HG02840 (cell line): ENCODE measurements at regions not wholly inside any gene's neighbourhood (a gene's known extent, or its start where the extent isn't known, plus 50 kb on each side); places are given as distances from the start of the nearest gene placed in this dataset.
"Not testable (repeated sequence)": the region's sequence is repeated elsewhere in the genome, so short reads cannot be mapped to it uniquely, and the experiment has no call there.

Source experiments
- ATAC-seq: cut with Tn5 transposase; IDR thresholded peaks from one replicate; pipeline ENCODE4 v1.9.1; 2021; ENCODE audit warnings: mild to moderate bottlenecking, moderate library complexity, moderate number of reproducible peaks; ENCODE audit not compliant: unreplicated experiment, low FRiP score

DNA sequence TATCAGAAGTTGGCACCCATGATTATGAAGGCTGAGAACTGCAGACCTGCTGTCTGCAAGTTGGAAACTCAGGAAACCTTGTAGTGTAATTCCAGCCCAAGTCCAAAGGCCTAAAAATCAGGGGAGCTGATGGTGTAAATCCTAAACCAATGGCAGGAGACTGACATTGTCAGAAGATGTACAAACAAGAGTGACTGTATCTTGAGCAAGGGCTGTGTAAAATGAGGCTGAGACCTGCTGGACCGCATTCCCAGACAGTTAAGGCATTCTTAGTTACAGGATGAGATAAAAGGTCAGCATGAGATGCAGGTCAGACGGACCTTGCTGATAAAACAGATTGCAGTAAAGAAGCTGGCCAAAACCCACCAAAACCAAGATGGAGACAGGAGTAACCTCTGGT, 147.7 kb downstream of the COG6 start:
- ATAC-seq, result no peak

DNA sequence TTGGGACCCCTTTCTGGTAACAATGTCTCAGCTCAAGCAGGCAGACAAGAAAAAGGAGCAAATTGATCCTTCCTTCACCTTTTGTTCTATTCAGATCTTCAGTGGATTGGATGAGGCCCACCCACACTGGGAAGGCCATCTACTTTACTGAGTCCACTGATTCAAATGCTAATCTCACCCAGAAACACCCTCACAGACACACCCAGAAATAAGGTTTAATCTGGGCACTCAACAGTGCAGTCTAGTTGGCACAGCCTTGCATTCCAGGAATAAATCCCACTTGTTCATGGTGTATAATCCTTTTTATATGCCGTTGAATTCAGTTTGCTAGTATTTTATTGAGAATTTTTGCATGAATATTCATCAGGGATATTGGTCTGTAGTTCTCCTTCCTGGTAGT, 148.4 kb downstream of the COG6 start:
- no peak for ATAC-seq

DNA sequence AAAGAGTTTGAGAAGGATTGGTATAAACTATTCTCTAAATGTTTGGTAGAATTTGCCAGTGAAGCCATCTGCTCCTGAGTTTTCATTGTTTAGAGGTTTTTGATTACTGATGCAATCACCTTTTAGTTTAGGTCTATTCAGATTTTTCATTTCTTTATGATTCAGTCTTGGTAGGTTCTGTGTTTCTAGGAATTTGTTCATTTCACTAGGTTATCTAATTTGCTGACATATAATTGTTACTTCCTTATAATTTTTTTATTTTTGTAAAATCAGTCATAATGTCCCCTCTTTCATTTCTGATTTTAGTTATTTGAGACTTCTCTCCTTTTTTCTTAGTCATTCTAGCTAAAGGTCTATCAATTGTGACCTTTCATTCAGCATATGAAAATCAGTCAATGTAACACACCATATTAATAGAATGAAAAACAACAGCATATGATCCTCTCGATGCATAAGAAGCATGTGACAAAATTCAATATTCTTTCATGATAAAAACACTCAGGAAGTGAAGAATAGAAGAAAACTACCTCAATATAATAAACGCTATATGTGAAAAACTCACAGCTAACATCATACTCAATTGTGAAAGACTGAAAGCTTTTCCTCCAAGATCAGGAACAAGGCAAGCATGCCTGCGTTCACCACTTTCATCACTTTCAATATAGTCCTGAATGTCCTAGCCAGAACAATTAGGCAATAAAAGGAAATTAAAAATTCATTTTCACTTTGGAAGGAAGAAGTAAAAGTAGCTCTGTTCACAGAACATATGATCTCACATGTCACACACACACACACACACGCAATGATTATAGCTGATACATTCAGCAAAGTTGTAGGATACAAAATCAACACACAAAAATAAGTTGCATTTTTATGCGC, 149.1 kb downstream of the COG6 start:
- ATAC-seq, result no peak

DNA sequence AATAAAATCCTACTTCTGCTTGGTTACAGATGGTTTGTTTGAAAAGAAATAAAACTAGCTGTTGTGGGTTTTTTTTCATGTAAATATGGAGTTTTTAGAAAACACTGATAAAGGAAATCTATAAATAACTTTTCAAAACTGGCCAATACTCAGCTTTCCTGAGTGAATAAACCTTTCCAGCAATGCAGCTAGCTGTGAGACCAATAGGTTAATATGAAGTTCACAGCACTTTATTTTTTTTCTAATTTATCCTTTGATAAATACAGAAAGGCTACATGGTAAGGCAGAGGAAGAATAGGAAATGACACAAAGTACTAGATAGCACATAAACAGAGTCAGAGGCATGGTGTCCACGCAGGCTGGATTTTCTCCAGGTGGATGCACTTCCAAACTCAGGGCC, 154.0 kb downstream of the COG6 start:
- no peak for ATAC-seq

DNA sequence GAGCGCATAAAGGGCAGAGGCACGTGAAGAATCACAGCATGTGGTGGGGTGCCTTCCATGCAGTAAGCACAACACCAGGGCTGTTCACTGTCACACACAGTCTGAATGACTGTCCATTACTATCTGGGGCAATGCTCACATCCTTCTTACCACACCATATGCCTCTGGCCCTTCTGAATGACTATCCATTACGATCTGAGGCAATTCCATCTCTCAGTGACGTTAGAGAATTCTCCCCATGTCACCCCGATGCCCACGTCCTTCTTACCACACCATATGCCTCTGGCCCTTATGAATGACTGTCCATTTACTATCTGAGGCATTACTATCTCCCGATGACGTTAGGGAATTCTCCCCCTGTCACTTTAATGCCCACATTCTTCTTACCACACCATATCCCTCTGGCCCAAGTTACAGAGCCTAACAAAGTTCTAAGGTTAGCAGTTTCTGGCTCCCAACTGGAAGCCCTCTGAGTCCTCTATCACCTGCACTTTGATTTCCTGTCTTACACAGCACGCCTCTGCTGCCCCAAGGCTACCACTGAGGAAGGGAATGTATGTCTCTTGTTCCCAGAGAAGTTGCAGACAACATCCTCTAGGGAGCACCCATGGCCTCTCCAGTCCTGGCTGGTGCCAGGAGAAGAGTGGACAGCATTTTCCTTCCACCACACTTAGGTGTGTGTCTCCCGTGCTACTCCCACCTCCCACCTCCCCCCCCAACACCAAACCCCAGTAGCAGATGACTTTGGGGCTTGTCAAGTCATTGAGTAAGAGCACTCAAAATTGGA, 154.8 kb downstream of the COG6 start:
- ATAC-seq, result no peak

DNA sequence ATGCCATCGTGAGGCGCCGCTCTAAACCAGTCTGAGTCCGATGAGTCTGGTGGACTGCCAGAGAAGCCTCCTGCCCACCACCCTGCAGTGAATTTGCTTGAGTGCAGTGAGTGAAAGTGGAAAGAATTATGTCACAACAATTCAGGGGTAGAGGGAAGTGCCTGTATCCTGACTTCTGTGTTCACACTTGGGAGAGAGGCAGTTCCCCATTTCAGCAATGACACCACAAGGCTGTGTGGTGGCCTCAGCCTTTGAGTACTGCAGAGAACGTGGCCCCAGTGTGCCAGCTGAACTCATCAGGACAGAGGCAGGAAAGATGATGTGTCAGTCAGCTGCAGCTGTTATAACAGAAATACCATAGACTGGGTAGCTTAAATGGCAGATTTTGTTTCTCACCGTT, 155.6 kb downstream of the COG6 start:
- ATAC-seq, result no peak

DNA sequence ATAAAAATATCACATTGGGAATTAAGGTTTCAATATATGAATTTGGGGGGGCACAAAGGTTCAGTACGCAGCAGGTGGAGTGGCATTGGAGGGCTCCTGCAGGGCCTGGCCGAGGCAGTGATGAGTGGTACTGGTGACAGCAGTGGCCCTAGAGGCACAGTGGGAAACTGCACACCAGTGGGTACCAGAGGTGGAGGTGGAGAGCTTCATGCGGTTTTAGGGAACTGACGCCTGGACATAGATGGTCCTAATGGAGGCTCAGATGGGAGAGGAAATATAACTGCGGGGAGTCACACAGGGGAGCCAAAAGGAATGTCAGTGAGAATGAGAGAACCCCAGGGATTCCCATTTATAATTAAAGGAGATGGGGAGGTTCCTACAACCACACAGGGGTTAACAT, 156.2 kb downstream of the COG6 start:
- ATAC-seq, result no peak

DNA sequence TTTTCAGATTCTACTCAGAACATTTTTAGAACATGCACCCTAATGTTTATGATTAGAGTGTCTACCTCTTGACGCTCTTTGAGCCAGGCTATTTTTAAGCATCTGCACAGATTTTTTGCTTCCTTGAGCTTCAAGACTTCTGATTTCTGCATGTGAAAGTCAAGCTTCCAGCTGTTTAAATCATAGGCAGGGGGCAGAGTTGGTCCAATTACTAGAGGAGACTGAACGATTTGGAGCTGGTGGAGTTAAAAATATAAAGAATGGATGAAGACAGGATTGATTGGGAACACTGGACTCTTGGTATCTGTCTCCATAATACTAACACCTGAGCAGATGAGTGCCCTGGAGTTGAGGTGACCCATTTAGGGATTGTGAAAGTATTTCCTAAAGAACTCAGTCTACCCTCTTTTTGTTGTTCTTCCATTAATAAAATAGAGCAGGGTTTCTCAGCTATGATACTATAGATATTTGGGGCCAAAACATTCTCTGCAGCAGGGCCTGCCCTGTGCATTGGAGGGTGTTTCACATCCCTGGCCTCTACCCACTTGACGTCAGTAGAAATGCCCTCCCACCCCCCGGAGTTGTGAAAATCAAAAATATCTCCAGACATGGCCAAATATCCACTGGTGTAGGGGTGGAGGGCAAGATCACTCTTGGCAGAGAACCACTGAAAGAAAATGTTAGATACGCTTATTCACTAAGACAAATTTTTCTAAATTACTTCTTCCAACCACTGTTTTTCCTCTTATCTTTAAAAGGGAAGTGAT, 160.1 kb downstream of the COG6 start:
- ATAC-seq, result no peak

DNA sequence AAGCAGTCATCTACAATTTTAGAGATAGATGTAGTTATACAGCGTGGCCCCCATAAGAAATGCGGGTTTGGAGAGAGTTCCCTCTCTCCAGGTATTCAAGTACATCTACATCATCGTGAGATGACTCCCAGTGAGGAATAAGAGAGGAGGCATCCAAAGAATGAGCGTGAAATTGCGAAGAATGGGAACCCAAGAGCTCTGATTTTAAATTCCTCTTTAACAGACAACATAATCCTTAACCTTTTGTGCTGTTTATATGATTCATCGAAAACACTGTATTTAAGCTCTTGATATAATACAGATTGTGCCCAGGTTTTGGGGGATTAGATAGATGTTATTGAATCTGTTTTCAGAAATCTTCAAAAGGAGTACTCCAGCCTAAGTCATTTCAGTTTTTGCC, 161.5 kb downstream of the COG6 start:
- no peak for ATAC-seq

DNA sequence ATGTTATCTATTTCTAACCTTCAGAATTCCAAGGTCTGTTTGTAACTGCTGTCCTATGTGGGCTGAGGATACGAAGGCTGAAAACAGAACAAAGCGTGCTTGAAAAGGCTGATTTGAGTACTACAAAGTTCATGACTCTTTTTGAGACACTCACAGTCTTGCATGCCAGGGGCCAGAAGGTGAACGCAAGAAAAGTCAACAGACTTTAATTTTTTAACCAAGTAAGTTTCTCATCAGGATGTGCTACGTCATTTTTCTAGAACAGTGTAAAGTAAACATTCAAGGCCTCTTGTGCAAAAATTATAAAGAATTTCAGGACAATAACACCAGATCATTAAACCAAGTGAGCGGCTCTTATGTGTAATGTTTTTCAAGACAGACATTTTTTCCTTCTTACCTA, 163.5 kb downstream of the COG6 start:
- no peak for ATAC-seq

DNA sequence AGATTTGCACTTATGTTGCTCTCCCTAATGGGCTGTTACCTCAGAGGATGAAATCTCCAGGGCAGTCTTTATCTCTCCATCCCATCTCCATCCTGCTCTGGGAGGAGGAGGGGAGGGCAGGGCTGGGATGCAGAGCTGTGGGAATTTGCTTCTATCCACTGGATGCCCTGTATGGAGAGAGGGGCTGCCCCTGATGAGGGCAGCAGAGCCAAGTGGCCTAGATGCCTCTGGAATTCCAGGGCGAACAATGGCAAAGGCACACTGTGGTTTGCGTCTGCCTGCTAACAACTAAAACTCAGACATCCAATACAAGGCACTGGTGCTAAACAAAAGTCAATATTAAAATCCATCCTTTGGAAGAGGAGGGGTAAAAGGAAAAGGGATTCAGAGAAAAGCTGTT, 165.1 kb downstream of the COG6 start:
- no peak for ATAC-seq

DNA sequence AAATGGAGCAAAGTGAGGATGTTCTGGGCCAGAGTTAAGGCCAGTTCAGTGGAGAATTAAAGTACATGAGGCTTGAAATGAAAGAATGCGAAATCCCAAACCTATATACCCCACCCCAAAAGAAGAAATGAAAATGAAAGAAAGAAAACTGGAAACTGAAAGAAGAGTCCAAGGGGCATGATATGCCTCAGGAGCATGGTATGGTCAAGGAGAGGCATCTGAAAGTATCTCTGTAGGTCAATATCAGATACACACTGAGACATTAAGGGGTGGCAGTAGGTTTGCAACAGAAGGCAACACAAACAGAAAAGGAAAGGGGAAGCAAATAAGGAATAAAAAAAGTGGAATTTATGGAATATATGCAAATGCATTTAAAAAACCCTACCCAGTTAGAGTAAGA, 166.5 kb downstream of the COG6 start:
- ATAC-seq, result no peak

DNA sequence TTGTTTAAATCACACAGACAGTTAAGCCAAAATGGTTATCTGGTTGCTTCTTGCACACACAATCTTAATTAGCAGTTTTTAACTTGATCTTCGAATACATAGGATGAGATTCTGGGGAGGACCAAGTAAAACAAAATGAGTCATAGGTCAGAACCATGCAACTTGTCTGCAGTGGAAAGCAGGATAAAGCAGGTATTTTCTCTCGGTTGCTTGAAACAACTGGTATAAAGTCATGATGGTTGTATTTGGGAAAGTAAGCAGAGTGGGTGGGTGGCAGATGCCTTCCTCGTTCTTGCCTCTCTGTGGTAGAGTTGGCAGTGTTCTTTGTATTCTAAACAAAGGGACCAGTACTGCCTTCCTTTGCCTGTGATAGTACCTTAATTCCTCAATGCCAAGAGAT, 167.0 kb downstream of the COG6 start:
- ATAC-seq, result no peak

DNA sequence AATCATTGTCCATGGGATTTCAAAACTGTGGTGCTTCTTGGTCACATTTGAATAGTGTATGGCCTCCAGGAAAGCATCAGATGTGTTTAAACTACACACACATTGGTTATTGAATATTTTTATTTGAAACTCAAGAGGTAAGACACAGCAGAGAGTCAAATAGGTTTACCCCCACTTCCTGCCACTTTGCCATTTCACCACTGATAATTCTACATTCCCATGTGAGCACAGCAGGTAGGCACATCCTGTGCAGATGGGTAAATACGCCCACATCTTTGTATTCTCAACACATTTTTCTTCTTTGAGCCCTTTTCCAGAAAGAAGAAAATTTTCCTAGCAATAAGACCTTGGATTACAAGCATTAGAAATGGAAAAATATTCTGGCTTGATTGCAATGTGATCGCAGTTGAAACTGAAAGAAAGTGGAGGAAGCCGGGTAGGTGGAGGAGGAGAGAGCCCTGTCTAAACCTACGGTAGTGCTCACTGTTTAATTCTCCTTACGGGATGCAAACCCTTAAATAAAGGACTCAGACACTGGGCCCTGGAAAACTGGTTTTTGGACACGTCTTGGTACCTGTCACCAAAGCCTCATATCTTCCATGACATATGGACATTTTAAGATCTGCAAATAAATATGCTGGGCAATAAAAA, 167.7 kb downstream of the COG6 start:
- no peak for ATAC-seq

DNA sequence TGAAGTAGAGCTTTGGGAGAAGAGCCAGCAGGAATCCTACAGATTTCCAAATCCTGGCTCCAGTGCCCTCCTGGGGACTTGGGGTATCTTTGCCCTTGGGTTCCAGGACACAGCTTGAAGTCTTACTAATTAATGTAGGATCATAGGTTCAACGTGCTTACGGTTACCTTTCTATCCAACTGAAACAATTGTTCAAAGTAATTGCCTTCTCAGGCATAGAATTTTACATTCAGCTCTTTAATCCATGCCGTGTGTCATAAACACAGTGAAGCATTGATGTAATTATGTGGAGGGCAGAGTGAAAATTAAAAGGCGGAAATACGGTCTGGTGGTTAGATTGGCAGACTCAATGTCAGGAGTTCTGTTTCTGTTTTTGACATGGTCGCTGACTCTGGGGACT, 170.4 kb downstream of the COG6 start:
- no peak for ATAC-seq

DNA sequence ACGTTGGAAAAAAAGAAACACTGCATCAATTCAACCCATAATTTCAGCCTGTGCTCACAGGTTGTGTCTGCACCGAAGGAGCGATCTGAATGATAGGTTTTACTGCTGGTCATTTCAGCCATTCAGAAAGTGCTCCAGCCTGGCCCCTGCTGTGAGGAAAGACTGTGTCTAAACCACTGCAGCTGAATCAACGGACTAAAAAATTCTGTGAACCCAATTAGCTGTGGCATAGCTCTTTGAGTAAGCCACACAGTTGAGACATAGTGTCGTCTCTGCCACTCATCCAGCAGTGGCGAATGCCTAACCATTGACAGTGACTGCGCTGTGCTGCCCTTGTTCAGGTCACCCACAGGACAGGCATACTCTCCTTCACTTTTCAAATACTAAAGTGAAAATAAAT, 179.8 kb downstream of the COG6 start:
- no peak for ATAC-seq

DNA sequence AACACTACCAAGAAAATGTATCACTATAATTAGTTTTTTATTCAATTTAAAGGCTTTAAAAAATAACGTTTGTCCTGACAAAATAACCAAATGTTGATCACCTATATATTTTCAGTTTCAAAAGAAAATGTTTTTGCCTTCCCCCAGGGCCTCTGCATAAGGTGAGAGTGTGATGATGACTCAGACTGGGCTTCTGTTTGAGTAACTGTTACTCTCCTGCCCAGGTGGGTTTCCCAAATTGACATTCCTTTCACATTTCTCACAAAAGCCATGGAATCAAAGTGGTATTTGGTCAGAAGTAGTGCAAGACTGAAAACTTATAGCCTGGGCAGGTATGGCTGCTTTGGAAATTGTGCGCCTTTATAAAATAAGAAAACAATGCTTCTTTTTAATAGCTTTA, 180.6 kb downstream of the COG6 start:
- ATAC-seq, result no peak

DNA sequence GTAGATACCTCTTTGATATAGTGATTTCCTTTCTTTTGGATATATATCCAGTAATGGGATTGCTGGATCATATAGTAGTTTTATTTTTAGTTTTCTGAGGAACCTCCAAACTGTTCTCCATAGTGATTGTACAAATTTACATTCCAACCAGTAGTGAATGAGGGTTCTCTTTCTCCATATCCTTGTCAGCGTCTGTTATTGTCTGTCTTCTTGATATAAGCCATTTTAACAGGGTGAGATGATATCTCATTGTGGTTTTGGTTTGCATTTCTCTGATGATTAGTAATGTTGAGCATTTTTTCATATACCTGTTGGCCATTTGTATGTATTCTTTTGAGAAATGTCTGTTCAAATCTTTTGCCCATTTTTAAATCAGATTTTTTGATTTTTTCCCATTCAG, 182.4 kb downstream of the COG6 start:
- ATAC-seq, result not testable (repeated sequence)

DNA sequence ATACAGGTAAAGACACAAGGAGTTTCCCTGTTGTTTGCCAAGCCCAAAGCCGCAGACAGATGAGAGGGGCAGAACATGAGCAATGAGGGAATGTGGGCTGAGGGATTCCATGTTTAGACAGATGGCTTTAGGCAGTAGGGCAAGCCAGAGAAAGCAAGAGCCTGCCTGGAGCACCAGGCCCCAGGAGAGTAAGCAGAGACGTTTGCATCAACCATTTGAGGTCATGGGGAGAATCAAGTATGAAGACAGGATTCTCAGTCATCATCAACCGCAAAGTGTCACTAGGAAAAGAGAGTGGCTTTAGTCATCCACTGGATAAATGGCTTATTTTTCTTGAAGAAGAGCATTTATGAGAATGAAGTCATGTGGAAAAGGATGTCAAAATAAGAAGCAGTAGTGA, 184.7 kb downstream of the COG6 start:
- no peak for ATAC-seq

DNA sequence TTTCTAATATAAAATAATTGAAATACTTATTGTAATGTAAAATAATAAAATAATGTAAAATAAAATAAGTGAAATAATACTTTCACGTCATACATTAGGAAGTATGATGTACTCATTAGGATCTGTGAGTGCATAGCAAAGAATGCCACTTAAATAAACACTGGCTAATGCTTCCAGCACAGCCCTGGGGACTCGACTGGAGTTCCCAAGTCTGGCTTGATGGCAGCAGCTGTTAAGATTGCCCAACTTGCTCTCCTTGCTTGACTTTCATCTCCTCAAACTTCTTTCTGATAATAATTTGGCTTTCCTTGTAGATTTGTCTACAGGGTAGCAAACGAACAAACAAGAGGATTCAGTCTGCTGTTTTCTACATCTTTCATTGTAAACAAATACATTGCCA, 191.9 kb downstream of the COG6 start:
- ATAC-seq, result no peak

DNA sequence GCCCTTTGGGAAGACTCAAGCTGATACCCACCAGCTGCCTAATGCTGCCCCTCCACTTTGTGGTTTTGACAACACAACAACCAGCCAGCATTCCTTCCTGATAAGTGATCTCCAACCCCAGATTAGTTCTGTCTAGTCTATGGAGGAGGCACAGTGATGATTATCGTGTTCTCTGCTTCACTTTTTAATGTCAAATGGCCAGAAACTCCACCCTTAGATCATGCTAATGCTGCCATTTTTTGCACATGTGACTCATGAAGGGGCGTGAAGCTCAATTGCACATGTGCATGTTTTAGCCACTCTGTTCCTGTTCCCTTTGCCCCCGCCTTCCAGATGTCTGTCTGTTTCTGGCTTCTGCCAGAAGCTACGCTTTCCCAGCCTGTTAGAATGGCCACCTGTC, 199.8 kb downstream of the COG6 start:
- no peak for ATAC-seq
